GM23248 (cell line): ENCODE measurements at regions not wholly inside any gene's neighbourhood (a gene's known extent, or its start where the extent isn't known, plus 50 kb on each side); places are given as distances from the start of the nearest gene placed in this dataset.

Experiments
- EZH2 ChIP-seq: fragments of 200-600 bp; sonication (generic); IDR thresholded peaks from 2 replicates; pipeline ENCODE4 v1.6.1; 2018; ENCODE audit warnings: antibody characterized with exemption, mild to moderate bottlenecking; ENCODE audit not compliant: insufficient read depth, poor library complexity, severe bottlenecking
- EZH2phosphoT487 ChIP-seq: fragments of 200-600 bp; sonication (generic); IDR thresholded peaks from 2 replicates; pipeline ENCODE4 v1.6.1; 2018; ENCODE audit warnings: antibody characterized with exemption, moderate library complexity, mild to moderate bottlenecking, low read depth; ENCODE audit not compliant: insufficient read depth

- TF ChIP-seq EZH2 (no peak), EZH2phosphoT487 (no peak)
Measured at GRCh38 chr1:82542766-82543165, 742.0 kb downstream of the ADGRL2 start.
